ENCODE measurements at regions not wholly inside any gene's neighbourhood (a gene's known extent, or its start where the extent isn't known, plus 50 kb on each side); places are given as distances from the start of the nearest gene placed in this dataset.

DNA sequence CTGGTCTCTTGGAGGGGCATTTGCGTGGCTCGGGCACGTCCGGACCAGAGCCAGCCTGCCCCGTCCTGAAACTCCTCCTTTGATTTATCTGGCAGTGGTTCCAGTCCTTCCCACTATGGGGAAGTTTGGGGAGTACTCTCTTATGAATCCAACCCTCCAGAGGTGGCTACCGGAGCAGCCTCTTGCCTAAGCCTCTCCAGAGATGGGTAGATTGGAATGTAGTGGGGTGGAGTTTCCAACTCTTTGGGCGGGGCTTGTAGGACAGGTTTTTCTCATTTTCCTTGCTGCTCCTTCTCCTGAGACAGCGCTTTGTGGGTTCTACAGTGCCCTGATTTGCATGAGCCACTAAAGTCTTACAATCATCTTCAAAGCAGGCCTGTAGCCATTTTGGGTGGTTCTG is 60.1 kb upstream of the XAGE1B start:
- TF ChIP-seq EZH2phosphoT487 (IDR thresholded peaks at IDR 0.05; ENCODE audit: borderline replicate concordance, low read length): no peak
- TF ChIP-seq, protein P1, sequence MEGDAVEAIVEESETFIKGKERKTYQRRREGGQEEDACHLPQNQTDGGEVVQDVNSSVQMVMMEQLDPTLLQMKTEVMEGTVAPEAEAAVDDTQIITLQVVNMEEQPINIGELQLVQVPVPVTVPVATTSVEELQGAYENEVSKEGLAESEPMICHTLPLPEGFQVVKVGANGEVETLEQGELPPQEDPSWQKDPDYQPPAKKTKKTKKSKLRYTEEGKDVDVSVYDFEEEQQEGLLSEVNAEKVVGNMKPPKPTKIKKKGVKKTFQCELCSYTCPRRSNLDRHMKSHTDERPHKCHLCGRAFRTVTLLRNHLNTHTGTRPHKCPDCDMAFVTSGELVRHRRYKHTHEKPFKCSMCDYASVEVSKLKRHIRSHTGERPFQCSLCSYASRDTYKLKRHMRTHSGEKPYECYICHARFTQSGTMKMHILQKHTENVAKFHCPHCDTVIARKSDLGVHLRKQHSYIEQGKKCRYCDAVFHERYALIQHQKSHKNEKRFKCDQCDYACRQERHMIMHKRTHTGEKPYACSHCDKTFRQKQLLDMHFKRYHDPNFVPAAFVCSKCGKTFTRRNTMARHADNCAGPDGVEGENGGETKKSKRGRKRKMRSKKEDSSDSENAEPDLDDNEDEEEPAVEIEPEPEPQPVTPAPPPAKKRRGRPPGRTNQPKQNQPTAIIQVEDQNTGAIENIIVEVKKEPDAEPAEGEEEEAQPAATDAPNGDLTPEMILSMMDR (IDR thresholded peaks at IDR 0.05; ENCODE audit: low read depth, low read length, poor library complexity, severe bottlenecking): no peak
